IPS-18a (cell line): ENCODE measurements at regions not wholly inside any gene's neighbourhood (a gene's known extent, or its start where the extent isn't known, plus 50 kb on each side); places are given as distances from the start of the nearest gene placed in this dataset.

Source experiments
- H3K27ac ChIP-seq: one replicate; pipeline ENCODE4 v1.5.1; 2013; ENCODE audit warnings: low read length
- H3K27me3 ChIP-seq: one replicate; pipeline ENCODE4 v1.6.1; 2013; ENCODE audit warnings: mild to moderate bottlenecking, low read length; ENCODE audit not compliant: control insufficient read depth, insufficient read depth
- H3K36me3 ChIP-seq: one replicate; pipeline ENCODE4 v1.6.1; 2013; ENCODE audit warnings: low read depth, low read length; ENCODE audit not compliant: control insufficient read depth
- H3K4me1 ChIP-seq: one replicate; pipeline ENCODE4 v1.6.1; 2013; ENCODE audit warnings: low read depth, low read length; ENCODE audit not compliant: control insufficient read depth
- H3K4me3 ChIP-seq: one replicate; pipeline ENCODE4 v1.5.1; 2013; ENCODE audit warnings: low read length
- H3K9ac ChIP-seq: one replicate; pipeline ENCODE4 v1.6.1; 2013; ENCODE audit warnings: mild to moderate bottlenecking, low read length, moderate library complexity
- H3K9me3 ChIP-seq: one replicate; pipeline ENCODE4 v1.6.1; 2013; ENCODE audit warnings: low read depth, low read length; ENCODE audit not compliant: control insufficient read depth

GRCh38 chr9:2406252-2406651 lies 215.3 kb upstream of the VLDLR start:
- no peak overlapping the region for H3K27ac ChIP-seq

GRCh38 chr9:2407450-2407849 lies 214.1 kb upstream of the VLDLR start:
- Histone ChIP-seq H3K36me3 (no peaks in the 10 kb centered on the region), H3K4me3 (no peak overlapping the region), H3K9me3 (no peaks in the 10 kb centered on the region), H3K27ac (no peak overlapping the region), H3K9ac (no peak overlapping the region), H3K27me3 (no peaks in the 10 kb centered on the region), H3K4me1 (peaks cover 13% of the 10 kb centered on the region)

More at GRCh38 chr9:2406252-2406651, 215.3 kb upstream of the VLDLR start:
- Histone ChIP-seq H3K9me3 (no peaks in the 10 kb centered on the region), H3K9ac (no peak overlapping the region), H3K4me3 (no peak overlapping the region), H3K36me3 (no peaks in the 10 kb centered on the region), H3K27me3 (no peaks in the 10 kb centered on the region), H3K4me1 (peaks cover under 1% of the 10 kb centered on the region)

GRCh38 chr9:2411459-2412215 lies 209.9 kb upstream of the VLDLR start:
- peaks cover 15% of the 10 kb centered on the region for H3K4me1 ChIP-seq
- H3K9ac ChIP-seq = no peak overlapping the region
- no peaks in the 10 kb centered on the region for H3K9me3 ChIP-seq
- no peak overlapping the region for H3K27ac ChIP-seq
- no peak overlapping the region for H3K4me3 ChIP-seq
- H3K36me3 ChIP-seq = no peaks in the 10 kb centered on the region
- H3K27me3 ChIP-seq = no peaks in the 10 kb centered on the region

- Histone ChIP-seq H3K36me3 (no peaks in the 10 kb centered on the region), H3K4me1 (peaks cover 15% of the 10 kb centered on the region), H3K9ac (no peak overlapping the region), H3K27ac (no peak overlapping the region), H3K4me3 (no peak overlapping the region), H3K9me3 (no peaks in the 10 kb centered on the region), H3K27me3 (no peaks in the 10 kb centered on the region)
Measured at GRCh38 chr9:2413160-2413805, 208.3 kb upstream of the VLDLR start.

- Histone ChIP-seq H3K9ac (no peak overlapping the region), H3K36me3 (no peaks in the 10 kb centered on the region), H3K27ac (no peak overlapping the region), H3K9me3 (no peaks in the 10 kb centered on the region), H3K4me1 (peaks cover 21% of the 10 kb centered on the region), H3K4me3 (no peak overlapping the region), H3K27me3 (no peaks in the 10 kb centered on the region)
Measured at GRCh38 chr9:2414465-2414864, 207.1 kb upstream of the VLDLR start.

GRCh38 chr9:2415326-2415725 lies 206.3 kb upstream of the VLDLR start:
- no peaks in the 10 kb centered on the region for H3K27me3 ChIP-seq
- H3K4me1 ChIP-seq = peaks cover 21% of the 10 kb centered on the region
- no peak overlapping the region for H3K27ac ChIP-seq
- no peak overlapping the region for H3K9ac ChIP-seq
- H3K36me3 ChIP-seq = no peaks in the 10 kb centered on the region
- H3K4me3 ChIP-seq = no peak overlapping the region
- H3K9me3 ChIP-seq = no peaks in the 10 kb centered on the region

- no peak overlapping the region for H3K9ac ChIP-seq
- H3K9me3 ChIP-seq = no peaks in the 10 kb centered on the region
- peaks cover 13% of the 10 kb centered on the region for H3K4me1 ChIP-seq
- H3K36me3 ChIP-seq = no peaks in the 10 kb centered on the region
- no peaks in the 10 kb centered on the region for H3K27me3 ChIP-seq
- no peak overlapping the region for H3K4me3 ChIP-seq
- no peak overlapping the region for H3K27ac ChIP-seq
Measured at GRCh38 chr9:2417730-2418129, 203.9 kb upstream of the VLDLR start.

GRCh38 chr9:2418619-2419018 lies 203.0 kb upstream of the VLDLR start:
- no peaks in the 10 kb centered on the region for H3K9me3 ChIP-seq
- no peak overlapping the region for H3K9ac ChIP-seq
- no peak overlapping the region for H3K27ac ChIP-seq
- no peak overlapping the region for H3K4me3 ChIP-seq
- peaks cover 13% of the 10 kb centered on the region for H3K4me1 ChIP-seq
- H3K36me3 ChIP-seq = no peaks in the 10 kb centered on the region
- H3K27me3 ChIP-seq = no peaks in the 10 kb centered on the region

GRCh38 chr9:2419347-2419746 lies 202.2 kb upstream of the VLDLR start:
- H3K36me3 ChIP-seq = no peaks in the 10 kb centered on the region
- peaks cover 13% of the 10 kb centered on the region for H3K4me1 ChIP-seq
- H3K4me3 ChIP-seq = no peak overlapping the region
- no peak overlapping the region for H3K9ac ChIP-seq
- H3K27ac ChIP-seq = no peak overlapping the region
- H3K27me3 ChIP-seq = no peaks in the 10 kb centered on the region
- H3K9me3 ChIP-seq = no peaks in the 10 kb centered on the region

- no peaks in the 10 kb centered on the region for H3K27me3 ChIP-seq
- H3K9ac ChIP-seq = no peak overlapping the region
- no peaks in the 10 kb centered on the region for H3K9me3 ChIP-seq
Measured at GRCh38 chr9:2420543-2420942, 201.0 kb upstream of the VLDLR start.

GRCh38 chr9:2424619-2425033 lies 197.0 kb upstream of the VLDLR start:
- H3K9ac ChIP-seq = no peak overlapping the region
- H3K9me3 ChIP-seq = no peaks in the 10 kb centered on the region
- peaks cover 7% of the 10 kb centered on the region for H3K4me1 ChIP-seq
- H3K4me3 ChIP-seq = no peak overlapping the region
- H3K27ac ChIP-seq = no peak overlapping the region
- no peaks in the 10 kb centered on the region for H3K27me3 ChIP-seq
- no peaks in the 10 kb centered on the region for H3K36me3 ChIP-seq

More at GRCh38 chr9:2420543-2420942, 201.0 kb upstream of the VLDLR start:
- Histone ChIP-seq H3K36me3 (no peaks in the 10 kb centered on the region), H3K4me1 (peaks cover 13% of the 10 kb centered on the region), H3K27ac (no peak overlapping the region), H3K4me3 (no peak overlapping the region)

GRCh38 chr9:2425676-2426075 lies 195.9 kb upstream of the VLDLR start:
- H3K4me3 ChIP-seq = no peak overlapping the region
- H3K4me1 ChIP-seq = peaks cover 3% of the 10 kb centered on the region
- no peaks in the 10 kb centered on the region for H3K27me3 ChIP-seq
- H3K27ac ChIP-seq = no peak overlapping the region
- H3K9me3 ChIP-seq = no peaks in the 10 kb centered on the region
- H3K36me3 ChIP-seq = no peaks in the 10 kb centered on the region
- no peak overlapping the region for H3K9ac ChIP-seq
